PC-3 (cell line): ENCODE measurements at regions not wholly inside any gene's neighbourhood (a gene's known extent, or its start where the extent isn't known, plus 50 kb on each side); places are given as distances from the start of the nearest gene placed in this dataset.

Experiments used
- CTCF ChIP-seq: fragments of 300-600 bp; sonication (generic); conservative IDR thresholded peaks from 2 replicates; pipeline ENCODE4 v1.5.1; 2017; ENCODE audit warnings: antibody characterized with exemption, low read depth, mild to moderate bottlenecking, low read length
- EZH2 ChIP-seq: fragments of 300-600 bp; sonication (generic); IDR thresholded peaks from one replicate; pipeline ENCODE4 v1.6.1; 2017; ENCODE audit warnings: antibody characterized with exemption, mild to moderate bottlenecking, low read length; ENCODE audit not compliant: unreplicated experiment

GRCh38 chrX:6761251-6761650, 226.3 kb upstream of the VCX3A start:
- TF ChIP-seq EZH2 (no peak), CTCF (no peak)
